Gastroesophageal sphincter (tissue), 3 donors: ENCODE measurements at regions not wholly inside any gene's neighbourhood (a gene's known extent, or its start where the extent isn't known, plus 50 kb on each side); places are given as distances from the start of the nearest gene placed in this dataset.

Source experiments
- CTCF ChIP-seq, 4 experiments: fragments of 200-600 bp in 2 of 4; fragments of 450-650 bp in 2 of 4; sonication (generic) in 1 of 4; IDR thresholded peaks; one replicate each; pipeline ENCODE4 v1.5.1; 2017 to 2019; ENCODE audit warnings: antibody characterized with exemption in 4 of 4, mild to moderate bottlenecking in 2 of 4, moderate library complexity in 2 of 4
- EP300 ChIP-seq: sonication (generic); formaldehyde crosslinking; IDR thresholded peaks from one replicate; pipeline ENCODE4 v1.6.1; 2017; ENCODE audit warnings: antibody characterized with exemption, mild to moderate bottlenecking
- POLR2A ChIP-seq, 2 donors: fragments of 450-650 bp; IDR thresholded peaks; one replicate each; pipeline ENCODE4 v1.6.1; 2017; ENCODE audit warnings: antibody characterized with exemption in 2 of 2, mild to moderate bottlenecking in 2 of 2, moderate library complexity in 1 of 2
- POLR2AphosphoS5 ChIP-seq: sonication (generic); formaldehyde crosslinking; IDR thresholded peaks from one replicate; pipeline ENCODE4 v1.6.1; 2017; ENCODE audit warnings: antibody characterized with exemption

- TF ChIP-seq POLR2AphosphoS5 (no peak), CTCF (IDR thresholded peaks at IDR 0.05) (no peak), POLR2A (IDR thresholded peaks at IDR 0.05) (no peak), EP300 (no peak)
Measured at GRCh38 chr5:60299944-60300343, 400.0 kb downstream of the DEPDC1B start.
